Cardiac muscle cell (in vitro differentiated cells and primary cell): ENCODE measurements at regions not wholly inside any gene's neighbourhood (a gene's known extent, or its start where the extent isn't known, plus 50 kb on each side); places are given as distances from the start of the nearest gene placed in this dataset.

Experiments
- DNase-seq, 2 donors: peaks; one replicate each; pipeline versions ENCODE4 v3.0.0 to v3.0.0-alpha.2; 2010 to 2017; ENCODE audit warnings: low read depth in 1 of 2, low spot score in 1 of 2
- H3K27ac ChIP-seq: fragments of 200-600 bp; sonication (generic); 2 replicates; pipeline ENCODE4 v1.5.1; 2016
- H3K27me3 ChIP-seq: fragments of 200-600 bp; sonication (generic); 2 replicates; pipeline ENCODE4 v1.6.0; 2016; ENCODE audit warnings: control low read depth
- H3K36me3 ChIP-seq: fragments of 200-600 bp; sonication (generic); 2 replicates; pipeline ENCODE4 v1.5.1; 2016; ENCODE audit warnings: control low read depth
- H3K4me1 ChIP-seq: fragments of 200-600 bp; sonication (generic); 2 replicates; pipeline ENCODE4 v1.8.1; 2017; ENCODE audit warnings: low read depth, mild to moderate bottlenecking, mixed run types
- H3K4me3 ChIP-seq: fragments of 200-600 bp; sonication (generic); 2 replicates; pipeline ENCODE4 v1.5.1; 2016; ENCODE audit warnings: mild to moderate bottlenecking
- H3K9me3 ChIP-seq: fragments of 200-600 bp; sonication (generic); 2 replicates; pipeline ENCODE4 v1.5.1; 2017; ENCODE audit warnings: low read depth, mild to moderate bottlenecking, control low read depth
- TF ChIP-seq, protein P1 (sequence below): IDR thresholded peaks from 2 replicates; pipeline ENCODE4 v1.5.1; 2012; ENCODE audit warnings: low read depth, mild to moderate bottlenecking, low read length

DNA sequence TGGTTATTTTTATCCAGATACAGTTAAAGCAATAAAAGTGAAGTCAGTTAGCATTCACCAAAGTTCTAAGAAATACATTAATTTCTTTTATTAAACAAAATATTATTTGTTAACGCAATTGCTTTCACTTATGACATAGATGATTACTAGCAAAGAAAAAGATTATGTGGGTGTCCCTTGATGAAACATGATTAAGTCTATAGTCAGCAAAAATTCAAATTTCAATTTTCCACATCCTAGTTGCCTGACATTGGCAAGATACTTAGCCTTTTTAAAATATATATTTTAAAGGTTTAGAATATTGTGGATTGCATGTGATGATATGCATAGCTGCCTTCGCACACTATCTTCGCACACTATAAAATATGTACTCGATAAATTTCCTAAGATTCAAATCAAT is 1780.5 kb upstream of the MIR17HG start:
- DNase-seq: no peak
- H3K4me3 ChIP-seq: no peak overlapping the region
- H3K27me3 ChIP-seq: no peaks in the 10 kb centered on the region
- H3K9me3 ChIP-seq: no peaks in the 10 kb centered on the region
- H3K36me3 ChIP-seq: no peaks in the 10 kb centered on the region
- no peaks in the 10 kb centered on the region for H3K4me1 ChIP-seq
- TF ChIP-seq, protein P1, sequence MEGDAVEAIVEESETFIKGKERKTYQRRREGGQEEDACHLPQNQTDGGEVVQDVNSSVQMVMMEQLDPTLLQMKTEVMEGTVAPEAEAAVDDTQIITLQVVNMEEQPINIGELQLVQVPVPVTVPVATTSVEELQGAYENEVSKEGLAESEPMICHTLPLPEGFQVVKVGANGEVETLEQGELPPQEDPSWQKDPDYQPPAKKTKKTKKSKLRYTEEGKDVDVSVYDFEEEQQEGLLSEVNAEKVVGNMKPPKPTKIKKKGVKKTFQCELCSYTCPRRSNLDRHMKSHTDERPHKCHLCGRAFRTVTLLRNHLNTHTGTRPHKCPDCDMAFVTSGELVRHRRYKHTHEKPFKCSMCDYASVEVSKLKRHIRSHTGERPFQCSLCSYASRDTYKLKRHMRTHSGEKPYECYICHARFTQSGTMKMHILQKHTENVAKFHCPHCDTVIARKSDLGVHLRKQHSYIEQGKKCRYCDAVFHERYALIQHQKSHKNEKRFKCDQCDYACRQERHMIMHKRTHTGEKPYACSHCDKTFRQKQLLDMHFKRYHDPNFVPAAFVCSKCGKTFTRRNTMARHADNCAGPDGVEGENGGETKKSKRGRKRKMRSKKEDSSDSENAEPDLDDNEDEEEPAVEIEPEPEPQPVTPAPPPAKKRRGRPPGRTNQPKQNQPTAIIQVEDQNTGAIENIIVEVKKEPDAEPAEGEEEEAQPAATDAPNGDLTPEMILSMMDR: no peak
- no peak overlapping the region for H3K27ac ChIP-seq

GRCh38 chr13:89568276-89568675 is 1779.2 kb upstream of the MIR17HG start:
- Histone ChIP-seq H3K27me3 (no peaks in the 10 kb centered on the region), H3K27ac (no peak overlapping the region), H3K4me3 (no peak overlapping the region), H3K9me3 (no peaks in the 10 kb centered on the region), H3K4me1 (no peaks in the 10 kb centered on the region), H3K36me3 (no peaks in the 10 kb centered on the region)
- TF ChIP-seq, protein P1: no peak
- DNase-seq: no peak

GRCh38 chr13:89568746-89569145 is 1778.7 kb upstream of the MIR17HG start:
- TF ChIP-seq, protein P1: no peak
- no peak overlapping the region for H3K4me3 ChIP-seq
- H3K9me3 ChIP-seq: no peaks in the 10 kb centered on the region
- no peaks in the 10 kb centered on the region for H3K36me3 ChIP-seq
- DNase-seq: no peak
- H3K27ac ChIP-seq: no peak overlapping the region
- H3K27me3 ChIP-seq: no peaks in the 10 kb centered on the region
- no peaks in the 10 kb centered on the region for H3K4me1 ChIP-seq

- no peak for DNase-seq
- Histone ChIP-seq H3K36me3 (no peaks in the 10 kb centered on the region), H3K9me3 (no peaks in the 10 kb centered on the region), H3K27ac (no peak overlapping the region), H3K4me1 (no peaks in the 10 kb centered on the region), H3K27me3 (no peaks in the 10 kb centered on the region), H3K4me3 (no peak overlapping the region)
- TF ChIP-seq, protein P1: no peak
Observed at GRCh38 chr13:89571676-89572075, 1775.8 kb upstream of the MIR17HG start.

- no peaks in the 10 kb centered on the region for H3K9me3 ChIP-seq
- H3K27me3 ChIP-seq: no peaks in the 10 kb centered on the region
- H3K4me1 ChIP-seq: no peaks in the 10 kb centered on the region
- no peaks in the 10 kb centered on the region for H3K36me3 ChIP-seq
- no peak overlapping the region for H3K4me3 ChIP-seq
- no peak overlapping the region for H3K27ac ChIP-seq
- TF ChIP-seq, protein P1: no peak
- DNase-seq: no peak
Observed at GRCh38 chr13:89574077-89574476, 1773.4 kb upstream of the MIR17HG start.

DNA sequence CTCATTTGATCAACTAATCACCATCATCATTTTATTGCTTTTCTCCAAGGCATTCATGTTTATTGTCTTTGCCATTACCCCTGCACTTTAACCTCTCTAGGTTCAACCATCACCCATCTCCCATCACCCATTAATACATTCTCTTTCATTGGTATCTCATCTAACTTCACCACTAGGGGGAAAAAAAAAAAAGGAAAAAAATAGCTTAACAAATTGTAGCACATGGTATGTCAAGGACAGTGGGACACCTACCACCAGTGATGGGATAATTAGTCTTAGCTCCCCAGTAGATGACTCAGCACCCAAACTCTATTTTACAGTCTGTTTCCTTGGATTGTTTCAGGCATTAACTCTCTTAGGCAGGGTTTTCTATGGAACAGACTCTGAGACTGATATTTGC is 1770.2 kb upstream of the MIR17HG start:
- DNase-seq: no peak
- TF ChIP-seq, protein P1: no peak
- Histone ChIP-seq H3K36me3 (no peaks in the 10 kb centered on the region), H3K27ac (no peak overlapping the region), H3K4me3 (no peak overlapping the region), H3K4me1 (no peaks in the 10 kb centered on the region), H3K27me3 (no peaks in the 10 kb centered on the region), H3K9me3 (no peaks in the 10 kb centered on the region)
